Astrocyte (in vitro differentiated cells and primary cell): ENCODE measurements at regions not wholly inside any gene's neighbourhood (a gene's known extent, or its start where the extent isn't known, plus 50 kb on each side); places are given as distances from the start of the nearest gene placed in this dataset.
"Not testable (repeated sequence)": the region's sequence is repeated elsewhere in the genome, so short reads cannot be mapped to it uniquely, and the experiment has no call there.

Experiments used
- DNase-seq: peaks from one replicate; pipeline ENCODE4 v3.0.0-alpha.2; 2010; ENCODE audit warnings: low read depth
- FAIRE-seq: peaks from 2 replicates; lab custom pipeline; 2011; peaks lifted over from hg19 to GRCh38; lab: Jason Lieb, UNC
- H2AFZ ChIP-seq: 2 replicates; pipeline ENCODE4 v1.6.0; 2012; ENCODE audit warnings: low read depth, low read length, inconsistent platforms
- H3K27ac ChIP-seq: 2 replicates; pipeline ENCODE4 v1.5.1; 2011; ENCODE audit warnings: low read depth, low read length, inconsistent platforms
- H3K27me3 ChIP-seq: 2 replicates; pipeline ENCODE4 v1.6.0; 2011; ENCODE audit warnings: low read length, inconsistent platforms; ENCODE audit not compliant: insufficient read depth
- H3K36me3 ChIP-seq: 2 replicates; pipeline ENCODE4 v1.5.1; 2011; ENCODE audit warnings: low read length, inconsistent platforms; ENCODE audit not compliant: insufficient read depth
- H3K4me1 ChIP-seq: 2 replicates; pipeline ENCODE4 v1.5.1; 2011; ENCODE audit warnings: low read length, inconsistent platforms; ENCODE audit not compliant: insufficient read depth
- H3K4me2 ChIP-seq: 2 replicates; pipeline ENCODE4 v1.6.0; 2012; ENCODE audit warnings: low read length, inconsistent platforms
- H3K4me3 ChIP-seq: 2 replicates; pipeline ENCODE4 v1.5.1; 2011; ENCODE audit warnings: low read depth, mild to moderate bottlenecking, low read length, inconsistent platforms; ENCODE audit not compliant: insufficient read depth
- H3K79me2 ChIP-seq: 2 replicates; pipeline ENCODE4 v1.6.0; 2012; ENCODE audit warnings: mild to moderate bottlenecking, low read length, inconsistent platforms; ENCODE audit not compliant: insufficient read depth
- H3K9ac ChIP-seq: 2 replicates; pipeline ENCODE4 v1.6.0; 2012; ENCODE audit warnings: mild to moderate bottlenecking, low read length, inconsistent platforms
- H3K9me3 ChIP-seq: 2 replicates; pipeline ENCODE4 v1.5.1; 2012; ENCODE audit warnings: low read depth, mild to moderate bottlenecking, low read length, inconsistent platforms; ENCODE audit not compliant: insufficient read depth
- H4K20me1 ChIP-seq: 2 replicates; pipeline ENCODE4 v1.6.0; 2012; ENCODE audit warnings: low read length, inconsistent platforms; ENCODE audit not compliant: insufficient read depth
- H3K27ac Mint-ChIP-seq: one replicate; pipeline ENCODE4 v1.8.0; 2021; ENCODE audit warnings: mild to moderate bottlenecking, mixed read lengths; ENCODE audit not compliant: unreplicated experiment
- H3K27me3 Mint-ChIP-seq: one replicate; pipeline ENCODE4 v1.8.0; 2021; ENCODE audit warnings: low read depth, mixed read lengths; ENCODE audit not compliant: unreplicated experiment
- H3K36me3 Mint-ChIP-seq: one replicate; pipeline ENCODE4 v1.8.0; 2021; ENCODE audit warnings: low read depth, mixed read lengths; ENCODE audit not compliant: unreplicated experiment
- H3K4me1 Mint-ChIP-seq: one replicate; pipeline ENCODE4 v1.8.0; 2021; ENCODE audit warnings: low read depth, mixed read lengths; ENCODE audit not compliant: unreplicated experiment
- H3K4me3 Mint-ChIP-seq: one replicate; pipeline ENCODE4 v1.8.0; 2021; ENCODE audit warnings: mild to moderate bottlenecking, moderate library complexity, mixed read lengths; ENCODE audit not compliant: unreplicated experiment
- H3K9me3 Mint-ChIP-seq: one replicate; pipeline ENCODE4 v1.8.0; 2021; ENCODE audit warnings: mild to moderate bottlenecking, mixed read lengths; ENCODE audit not compliant: unreplicated experiment
- EZH2 ChIP-seq: IDR thresholded peaks from 2 replicates; pipeline ENCODE4 v1.6.1; 2012; ENCODE audit warnings: mild to moderate bottlenecking, low read length, inconsistent platforms; ENCODE audit not compliant: insufficient read depth
- TF ChIP-seq, protein P1 (sequence below): IDR thresholded peaks from 2 replicates; pipeline ENCODE4 v1.5.1; 2011; ENCODE audit warnings: low read depth, mild to moderate bottlenecking, inconsistent platforms, low read length, moderate library complexity; ENCODE audit not compliant: insufficient read depth

GRCh38 chr11:101254037-101254436 lies 124.4 kb upstream of the PGR start:
- FAIRE-seq (no peak), DNase-seq (no peak)
- H3K27ac Mint-ChIP-seq = no peak overlapping the region
- no peaks in the 10 kb centered on the region for H3K4me1 Mint-ChIP-seq
- no peak for TF ChIP-seq EZH2
- TF ChIP-seq, protein P1, sequence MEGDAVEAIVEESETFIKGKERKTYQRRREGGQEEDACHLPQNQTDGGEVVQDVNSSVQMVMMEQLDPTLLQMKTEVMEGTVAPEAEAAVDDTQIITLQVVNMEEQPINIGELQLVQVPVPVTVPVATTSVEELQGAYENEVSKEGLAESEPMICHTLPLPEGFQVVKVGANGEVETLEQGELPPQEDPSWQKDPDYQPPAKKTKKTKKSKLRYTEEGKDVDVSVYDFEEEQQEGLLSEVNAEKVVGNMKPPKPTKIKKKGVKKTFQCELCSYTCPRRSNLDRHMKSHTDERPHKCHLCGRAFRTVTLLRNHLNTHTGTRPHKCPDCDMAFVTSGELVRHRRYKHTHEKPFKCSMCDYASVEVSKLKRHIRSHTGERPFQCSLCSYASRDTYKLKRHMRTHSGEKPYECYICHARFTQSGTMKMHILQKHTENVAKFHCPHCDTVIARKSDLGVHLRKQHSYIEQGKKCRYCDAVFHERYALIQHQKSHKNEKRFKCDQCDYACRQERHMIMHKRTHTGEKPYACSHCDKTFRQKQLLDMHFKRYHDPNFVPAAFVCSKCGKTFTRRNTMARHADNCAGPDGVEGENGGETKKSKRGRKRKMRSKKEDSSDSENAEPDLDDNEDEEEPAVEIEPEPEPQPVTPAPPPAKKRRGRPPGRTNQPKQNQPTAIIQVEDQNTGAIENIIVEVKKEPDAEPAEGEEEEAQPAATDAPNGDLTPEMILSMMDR = no peak
- Histone ChIP-seq H3K27me3 (no peaks in the 10 kb centered on the region), H2AFZ (no peak overlapping the region), H3K9ac (no peak overlapping the region), H3K27ac (no peak overlapping the region), H3K4me2 (no peak overlapping the region), H3K36me3 (no peaks in the 10 kb centered on the region), H3K9me3 (no peaks in the 10 kb centered on the region), H4K20me1 (no peaks in the 10 kb centered on the region), H3K4me1 (no peaks in the 10 kb centered on the region), H3K79me2 (no peaks in the 10 kb centered on the region), H3K4me3 (no peak overlapping the region)
- H3K4me3 Mint-ChIP-seq = no peak overlapping the region
- H3K27me3 Mint-ChIP-seq = no peaks in the 10 kb centered on the region
- no peaks in the 10 kb centered on the region for H3K9me3 Mint-ChIP-seq
- no peaks in the 10 kb centered on the region for H3K36me3 Mint-ChIP-seq

DNA sequence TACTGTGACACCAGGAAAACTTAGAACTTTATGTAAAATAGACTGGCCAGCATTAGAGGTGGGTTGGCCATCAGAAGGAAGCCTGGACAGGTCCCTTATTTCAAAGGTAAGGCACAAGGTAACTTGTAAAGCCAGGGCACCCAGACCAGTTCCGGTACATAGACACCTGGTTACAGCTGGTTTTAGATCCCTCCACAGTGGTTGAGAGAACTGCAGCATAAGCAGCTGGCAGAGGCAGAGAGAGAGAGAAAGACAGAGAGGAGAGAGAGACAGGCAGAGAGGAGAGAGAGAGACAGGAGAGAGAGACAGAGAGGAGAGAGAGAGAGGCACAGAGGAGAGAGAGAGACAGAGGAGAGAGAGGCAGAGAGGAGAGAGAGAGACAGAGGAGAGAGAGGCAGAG lies 116.0 kb upstream of the PGR start:
- not testable (repeated sequence) for H4K20me1 ChIP-seq, H3K4me2 ChIP-seq, H2AFZ ChIP-seq, H3K27me3 Mint-ChIP-seq, H3K36me3 Mint-ChIP-seq, H3K27ac ChIP-seq, H3K9ac ChIP-seq, H3K4me3 ChIP-seq, H3K27ac Mint-ChIP-seq, H3K4me1 ChIP-seq, H3K36me3 ChIP-seq, H3K9me3 Mint-ChIP-seq, H3K4me1 Mint-ChIP-seq, H3K79me2 ChIP-seq, FAIRE-seq, DNase-seq, H3K9me3 ChIP-seq, H3K27me3 ChIP-seq, H3K4me3 Mint-ChIP-seq

GRCh38 chr11:101245081-101245480 lies 115.5 kb upstream of the PGR start:
- FAIRE-seq = not testable (repeated sequence)

More at GRCh38 chr11:101245081-101245480, 115.5 kb upstream of the PGR start:
- not testable (repeated sequence) for H3K27me3 Mint-ChIP-seq, H3K27ac ChIP-seq, H3K79me2 ChIP-seq, H2AFZ ChIP-seq, H3K27ac Mint-ChIP-seq, H3K4me2 ChIP-seq, H3K9me3 Mint-ChIP-seq, H4K20me1 ChIP-seq, H3K9me3 ChIP-seq, DNase-seq, H3K27me3 ChIP-seq, H3K4me3 ChIP-seq, H3K4me3 Mint-ChIP-seq, H3K9ac ChIP-seq, H3K36me3 Mint-ChIP-seq, H3K4me1 Mint-ChIP-seq, H3K4me1 ChIP-seq, H3K36me3 ChIP-seq
